Astrocyte of the spinal cord (primary cell): ENCODE measurements at regions not wholly inside any gene's neighbourhood (a gene's known extent, or its start where the extent isn't known, plus 50 kb on each side); places are given as distances from the start of the nearest gene placed in this dataset.

Source experiments
- DNase-seq: peaks from one replicate; pipeline ENCODE4 v3.0.0; 2011; ENCODE audit warnings: low read depth, low spot score
- H3K4me3 ChIP-seq: 2 replicates; pipeline ENCODE4 v1.5.1; 2011; ENCODE audit warnings: low read depth, mild to moderate bottlenecking, low read length, moderate library complexity
- in situ Hi-C: cut with HindIII; loops from 2 replicates; pipeline ENCODE4 v1.10.0; 2017; ENCODE audit warnings: low sequenced_read_pairs
- TF ChIP-seq, protein P1 (sequence below): IDR thresholded peaks from 2 replicates; pipeline ENCODE4 v1.5.1; 2012; ENCODE audit warnings: low read depth, mild to moderate bottlenecking, low read length, inconsistent platforms

DNA sequence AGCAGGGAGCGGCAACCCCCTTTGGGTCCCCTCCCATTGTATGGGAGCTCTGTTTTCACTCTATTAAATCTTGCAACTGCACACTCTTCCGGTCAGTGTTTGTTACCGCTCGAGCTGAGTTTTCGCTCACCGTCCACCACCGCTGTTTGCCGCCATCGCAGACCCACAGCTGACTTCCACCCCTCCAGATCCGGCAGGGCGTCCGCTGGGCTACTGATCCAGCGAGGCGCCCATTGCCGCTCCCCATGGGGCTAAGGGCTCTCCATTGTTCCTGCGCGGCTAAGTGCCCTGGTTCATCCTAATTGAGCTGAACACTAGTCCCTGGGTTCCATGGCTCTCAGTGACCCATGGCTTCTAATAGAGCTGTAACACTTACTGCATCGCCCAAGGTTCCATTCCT lies 115.6 kb upstream of the AUTS2 start:
- H3K4me3 ChIP-seq: no peak overlapping the region
- in situ Hi-C loops: no loop called here
- TF ChIP-seq, protein P1, sequence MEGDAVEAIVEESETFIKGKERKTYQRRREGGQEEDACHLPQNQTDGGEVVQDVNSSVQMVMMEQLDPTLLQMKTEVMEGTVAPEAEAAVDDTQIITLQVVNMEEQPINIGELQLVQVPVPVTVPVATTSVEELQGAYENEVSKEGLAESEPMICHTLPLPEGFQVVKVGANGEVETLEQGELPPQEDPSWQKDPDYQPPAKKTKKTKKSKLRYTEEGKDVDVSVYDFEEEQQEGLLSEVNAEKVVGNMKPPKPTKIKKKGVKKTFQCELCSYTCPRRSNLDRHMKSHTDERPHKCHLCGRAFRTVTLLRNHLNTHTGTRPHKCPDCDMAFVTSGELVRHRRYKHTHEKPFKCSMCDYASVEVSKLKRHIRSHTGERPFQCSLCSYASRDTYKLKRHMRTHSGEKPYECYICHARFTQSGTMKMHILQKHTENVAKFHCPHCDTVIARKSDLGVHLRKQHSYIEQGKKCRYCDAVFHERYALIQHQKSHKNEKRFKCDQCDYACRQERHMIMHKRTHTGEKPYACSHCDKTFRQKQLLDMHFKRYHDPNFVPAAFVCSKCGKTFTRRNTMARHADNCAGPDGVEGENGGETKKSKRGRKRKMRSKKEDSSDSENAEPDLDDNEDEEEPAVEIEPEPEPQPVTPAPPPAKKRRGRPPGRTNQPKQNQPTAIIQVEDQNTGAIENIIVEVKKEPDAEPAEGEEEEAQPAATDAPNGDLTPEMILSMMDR: no peak
- DNase-seq: no peak

DNA sequence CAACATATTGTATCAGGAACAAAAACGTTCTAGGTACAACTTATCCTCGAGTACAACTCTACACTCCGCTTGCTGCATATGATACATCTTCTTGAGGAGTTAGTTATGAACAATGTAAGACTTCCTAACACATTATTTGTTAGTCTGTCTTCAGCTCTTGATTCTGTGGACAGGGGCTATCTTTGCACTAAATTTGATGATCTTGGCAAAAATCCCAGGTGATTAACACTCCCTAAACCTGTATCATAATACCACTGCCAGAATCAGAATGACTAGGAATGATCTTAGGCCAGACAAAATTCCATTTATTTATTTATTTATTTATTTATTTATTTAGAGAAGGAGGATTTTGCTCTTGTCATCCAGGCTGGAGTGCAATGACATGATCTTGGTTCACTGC lies 108.7 kb upstream of the AUTS2 start:
- H3K4me3 ChIP-seq: no peak overlapping the region
- DNase-seq: no peak
- in situ Hi-C loops: no loop called here
- TF ChIP-seq, protein P1: no peak

DNA sequence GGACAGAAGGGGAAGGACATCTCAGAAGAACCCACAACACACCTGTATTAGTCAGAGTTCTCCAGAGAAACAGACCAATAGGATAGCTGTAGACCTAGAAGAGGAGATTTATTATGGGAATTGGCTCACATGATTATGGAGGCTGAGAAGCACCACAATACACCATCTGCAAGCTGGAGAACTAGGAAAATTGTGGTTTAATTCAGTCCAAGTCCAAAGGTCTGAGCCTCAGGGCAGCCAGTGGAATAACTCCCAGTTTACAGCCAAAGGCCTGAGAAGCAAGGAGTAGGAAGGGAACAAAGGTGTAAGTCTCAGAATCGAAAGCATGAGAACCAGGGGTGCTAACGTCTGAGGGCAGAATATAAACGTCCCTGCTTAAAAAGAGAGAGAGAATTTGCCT lies 99.6 kb upstream of the AUTS2 start:
- in situ Hi-C loops: no loop called here
- no peak for DNase-seq
- TF ChIP-seq, protein P1: no peak
- H3K4me3 ChIP-seq: no peak overlapping the region

DNA sequence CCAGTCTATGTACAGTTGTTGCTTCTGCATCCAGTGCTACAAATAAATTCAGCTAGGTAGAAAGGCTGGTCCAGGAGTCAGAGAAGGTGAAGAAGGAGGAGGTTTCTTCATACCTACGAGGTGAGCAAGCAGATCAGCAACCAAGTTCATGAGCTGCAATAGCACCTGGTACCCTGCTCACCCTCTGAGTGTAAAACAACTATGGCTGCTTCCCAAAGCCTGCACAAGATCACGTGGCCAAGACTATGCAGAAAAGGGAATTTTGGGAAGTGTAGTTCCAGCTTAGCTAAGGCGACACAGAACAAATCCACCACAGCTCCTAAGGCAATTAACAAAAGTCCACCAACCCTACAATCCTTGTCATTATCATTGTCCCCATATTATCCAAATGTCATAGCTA lies 95.9 kb upstream of the AUTS2 start:
- DNase-seq: no peak
- H3K4me3 ChIP-seq: no peak overlapping the region
- TF ChIP-seq, protein P1: no peak
- in situ Hi-C loops: no loop called here

DNA sequence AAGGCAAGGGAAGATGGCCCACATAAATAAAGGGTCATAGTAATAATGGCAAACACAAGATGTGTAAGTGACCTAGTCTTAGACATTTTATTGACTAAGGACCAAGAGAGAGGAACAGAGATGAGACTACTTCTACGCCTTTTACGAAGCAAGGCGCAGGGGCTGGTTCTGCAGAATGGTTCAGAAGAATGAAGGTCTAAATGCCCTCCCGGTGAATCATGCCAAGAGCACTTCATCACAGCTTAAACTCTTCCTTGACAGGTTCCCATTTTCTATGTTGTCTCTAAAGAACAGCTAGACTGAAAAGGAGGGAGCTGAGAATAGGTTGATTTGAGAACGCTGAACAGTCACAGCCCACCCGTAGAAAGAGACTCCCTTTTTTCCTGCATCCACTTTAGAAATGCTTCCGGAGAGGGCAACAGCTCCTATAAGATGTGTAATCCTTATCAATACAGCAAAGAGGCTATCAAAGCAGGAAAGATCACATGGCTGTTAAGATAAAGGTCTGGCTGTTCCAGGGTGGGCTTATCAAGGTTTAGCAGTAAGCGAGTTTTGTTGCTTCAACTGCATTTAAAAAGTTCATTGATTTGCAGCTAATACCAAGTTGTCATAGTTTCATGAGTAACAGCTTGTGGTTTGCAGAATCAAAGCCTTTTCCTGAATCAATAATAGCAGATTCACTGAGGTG lies 93.4 kb upstream of the AUTS2 start:
- in situ Hi-C loops: no loop called here
- no peak for DNase-seq
- TF ChIP-seq, protein P1: no peak
- no peak overlapping the region for H3K4me3 ChIP-seq

DNA sequence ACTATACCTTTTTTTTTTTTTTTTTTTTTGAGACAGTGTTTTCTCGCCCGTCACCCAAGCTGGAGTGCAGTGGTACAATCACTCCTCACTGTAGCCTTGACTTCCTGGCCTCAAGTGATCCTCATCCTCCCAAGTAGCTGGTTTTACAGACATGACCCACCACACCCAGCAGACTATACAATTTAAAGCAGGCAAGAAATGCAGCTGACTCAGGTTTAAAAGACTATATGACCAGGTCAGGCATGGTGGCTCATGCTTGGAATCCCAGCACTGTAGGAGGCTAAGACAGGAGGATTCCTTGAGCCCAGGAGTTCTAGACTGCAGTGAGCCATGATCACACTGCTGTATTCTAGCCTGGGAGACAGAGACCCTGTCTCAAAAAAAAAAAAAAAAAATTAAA lies 89.5 kb upstream of the AUTS2 start:
- no peak for DNase-seq
- in situ Hi-C loops: no loop called here
- H3K4me3 ChIP-seq: no peak overlapping the region
- TF ChIP-seq, protein P1: no peak
